Ramos (cell line): ENCODE measurements at regions not wholly inside any gene's neighbourhood (a gene's known extent, or its start where the extent isn't known, plus 50 kb on each side); places are given as distances from the start of the nearest gene placed in this dataset.

ENCODE experiments used
- in situ Hi-C: fragments of 300-500 bp; cut with MboI; formaldehyde crosslinking; loops from one replicate; pipeline ENCODE4 v1.14.3; 2022; ENCODE audit warnings: low sequenced_read_pairs; ENCODE audit not compliant: unreplicated experiment

- in situ Hi-C loops, result no loop called here
These were observed 84.1 kb downstream of the SNX18 start for GRCh38 chr5:54601411-54602230.
